ENCODE measurements at regions not wholly inside any gene's neighbourhood (a gene's known extent, or its start where the extent isn't known, plus 50 kb on each side); places are given as distances from the start of the nearest gene placed in this dataset.

DNA sequence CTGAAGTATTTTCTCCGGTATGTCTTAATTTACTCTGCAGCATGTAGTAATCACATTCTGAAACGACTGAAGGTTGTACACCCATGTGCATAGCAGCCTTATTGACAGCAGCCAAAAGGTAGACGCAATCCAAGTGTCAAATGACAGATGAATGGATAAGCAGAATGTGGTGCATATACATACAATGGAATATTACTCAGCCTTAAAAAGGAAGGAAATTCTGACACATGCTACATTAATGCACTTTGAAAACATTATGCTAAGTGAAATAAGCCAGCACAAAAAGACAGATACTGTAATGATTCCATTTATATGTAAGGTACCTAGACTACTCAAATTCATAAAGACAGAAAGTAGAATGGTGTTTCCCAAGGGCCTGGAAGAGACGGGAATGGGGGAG, 88.0 kb upstream of the EFEMP1 start:
- 91% methylated on average over 4 of the region's 4 CpGs for WGBS
- no peaks in the 10 kb centered on the region for H3K9me3 ChIP-seq

DNA sequence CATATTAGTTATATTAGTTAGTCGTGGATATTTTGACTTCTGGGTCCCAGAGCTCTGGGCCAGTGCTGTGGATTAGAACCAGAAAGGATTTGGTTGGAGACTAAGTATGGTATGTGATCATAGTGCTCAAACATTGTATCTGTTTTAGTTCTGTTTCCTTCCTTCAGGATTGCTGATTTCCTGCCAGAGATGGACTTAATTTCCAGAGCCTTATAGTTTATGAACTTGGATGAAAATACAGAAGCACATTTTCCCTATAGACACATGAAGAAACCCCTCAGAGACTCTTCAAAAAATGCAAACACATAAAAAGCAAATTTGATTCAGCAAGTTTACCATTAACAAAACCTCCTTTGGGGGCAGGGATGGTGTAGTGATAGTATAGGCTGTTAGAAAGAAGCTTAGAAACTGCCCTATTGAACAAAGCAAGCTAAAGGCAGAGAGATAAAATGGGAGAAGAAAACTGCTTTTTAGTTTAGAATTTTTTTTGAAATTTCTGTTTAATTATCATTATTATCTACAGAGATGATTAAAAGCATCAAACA, 88.7 kb upstream of the EFEMP1 start:
- intact Hi-C loops (cut with DNase I): loop anchor here (5.0 kb wide), 1 partner anchor 295 kb away; no protein-coding TSS in a partner anchor
- 34% methylated on average over 1 of the region's 1 CpG for WGBS
- no peak for DNase-seq (ENCODE audit: extremely low spot score)
- Histone ChIP-seq H3K27me3 (no peaks in the 10 kb centered on the region), H3K36me3 (no peaks in the 10 kb centered on the region), H3K27ac (replicated peaks in 1 of 4) (no peak overlapping the region), H3K9me3 (no peaks in the 10 kb centered on the region), H3K4me1 (peaks cover 0 to 16% (median 3%) of the 10 kb centered on the region in 4 donors), H3K4me3 (no peak overlapping the region)
- TF ChIP-seq EP300 (IDR thresholded peaks at IDR 0.05) (no peak), POLR2AphosphoS5 (IDR thresholded peaks at IDR 0.05) (no peak), POLR2A (IDR thresholded peaks at IDR 0.05; ENCODE audit: low read depth) (no peak)
- TF ChIP-seq, protein P1, sequence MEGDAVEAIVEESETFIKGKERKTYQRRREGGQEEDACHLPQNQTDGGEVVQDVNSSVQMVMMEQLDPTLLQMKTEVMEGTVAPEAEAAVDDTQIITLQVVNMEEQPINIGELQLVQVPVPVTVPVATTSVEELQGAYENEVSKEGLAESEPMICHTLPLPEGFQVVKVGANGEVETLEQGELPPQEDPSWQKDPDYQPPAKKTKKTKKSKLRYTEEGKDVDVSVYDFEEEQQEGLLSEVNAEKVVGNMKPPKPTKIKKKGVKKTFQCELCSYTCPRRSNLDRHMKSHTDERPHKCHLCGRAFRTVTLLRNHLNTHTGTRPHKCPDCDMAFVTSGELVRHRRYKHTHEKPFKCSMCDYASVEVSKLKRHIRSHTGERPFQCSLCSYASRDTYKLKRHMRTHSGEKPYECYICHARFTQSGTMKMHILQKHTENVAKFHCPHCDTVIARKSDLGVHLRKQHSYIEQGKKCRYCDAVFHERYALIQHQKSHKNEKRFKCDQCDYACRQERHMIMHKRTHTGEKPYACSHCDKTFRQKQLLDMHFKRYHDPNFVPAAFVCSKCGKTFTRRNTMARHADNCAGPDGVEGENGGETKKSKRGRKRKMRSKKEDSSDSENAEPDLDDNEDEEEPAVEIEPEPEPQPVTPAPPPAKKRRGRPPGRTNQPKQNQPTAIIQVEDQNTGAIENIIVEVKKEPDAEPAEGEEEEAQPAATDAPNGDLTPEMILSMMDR (IDR thresholded peaks at IDR 0.05): no peak

More for the DNA sequence above, 88.0 kb upstream of the EFEMP1 start:
- no peaks in the 10 kb centered on the region for H3K36me3 ChIP-seq
- intact Hi-C loops (cut with DNase I): loop anchor here (5.0 kb wide), 1 partner anchor 294 kb away; no protein-coding TSS in a partner anchor
- H3K4me1 ChIP-seq: peaks cover 0 to 16% (median 3%) of the 10 kb centered on the region in 4 donors
- H3K27me3 ChIP-seq: no peaks in the 10 kb centered on the region
- no peak for DNase-seq (ENCODE audit: extremely low spot score)
- no peak for TF ChIP-seq POLR2A (IDR thresholded peaks at IDR 0.05; ENCODE audit: low read depth)
- no peak for TF ChIP-seq EP300 (IDR thresholded peaks at IDR 0.05)
- TF ChIP-seq, protein P1 (IDR thresholded peaks at IDR 0.05): no peak
- TF ChIP-seq POLR2AphosphoS5 (IDR thresholded peaks at IDR 0.05): no peak
- H3K4me3 ChIP-seq: no peak overlapping the region
- H3K27ac ChIP-seq (replicated peaks in 1 of 4): no peak overlapping the region

DNA sequence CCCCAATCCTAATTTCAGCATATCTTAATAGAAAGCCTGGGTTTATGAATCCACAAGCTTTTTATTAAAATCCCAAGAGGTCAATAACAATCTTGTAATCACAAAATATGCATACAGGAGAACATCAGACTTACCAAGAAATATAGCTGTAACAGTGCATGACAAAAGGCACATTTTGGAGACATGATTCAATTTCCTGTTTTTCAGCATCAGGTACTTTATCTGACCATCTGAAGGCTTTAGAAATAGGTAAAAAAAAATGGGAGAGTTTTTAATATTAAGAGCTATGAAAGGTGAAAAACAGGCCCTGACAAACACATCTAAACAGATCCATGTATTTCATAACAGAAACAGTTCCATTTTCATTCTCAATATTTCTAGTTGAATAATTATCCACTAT, 89.9 kb upstream of the EFEMP1 start:
- Histone ChIP-seq H3K9me3 (no peaks in the 10 kb centered on the region), H3K36me3 (no peaks in the 10 kb centered on the region), H3K27ac (replicated peaks in 1 of 4) (no peak overlapping the region), H3K4me3 (no peak overlapping the region), H3K4me1 (peaks cover 0 to 16% (median 3%) of the 10 kb centered on the region in 4 donors), H3K27me3 (no peaks in the 10 kb centered on the region)
- DNase-seq (ENCODE audit: extremely low spot score): no peak
- intact Hi-C loops (cut with DNase I): loop anchor here (5.0 kb wide), 1 partner anchor 296 kb away; no protein-coding TSS in a partner anchor
- TF ChIP-seq, protein P1 (IDR thresholded peaks at IDR 0.05): no peak
- TF ChIP-seq POLR2AphosphoS5 (IDR thresholded peaks at IDR 0.05) (no peak), EP300 (IDR thresholded peaks at IDR 0.05) (no peak), POLR2A (IDR thresholded peaks at IDR 0.05; ENCODE audit: low read depth) (no peak)

DNA sequence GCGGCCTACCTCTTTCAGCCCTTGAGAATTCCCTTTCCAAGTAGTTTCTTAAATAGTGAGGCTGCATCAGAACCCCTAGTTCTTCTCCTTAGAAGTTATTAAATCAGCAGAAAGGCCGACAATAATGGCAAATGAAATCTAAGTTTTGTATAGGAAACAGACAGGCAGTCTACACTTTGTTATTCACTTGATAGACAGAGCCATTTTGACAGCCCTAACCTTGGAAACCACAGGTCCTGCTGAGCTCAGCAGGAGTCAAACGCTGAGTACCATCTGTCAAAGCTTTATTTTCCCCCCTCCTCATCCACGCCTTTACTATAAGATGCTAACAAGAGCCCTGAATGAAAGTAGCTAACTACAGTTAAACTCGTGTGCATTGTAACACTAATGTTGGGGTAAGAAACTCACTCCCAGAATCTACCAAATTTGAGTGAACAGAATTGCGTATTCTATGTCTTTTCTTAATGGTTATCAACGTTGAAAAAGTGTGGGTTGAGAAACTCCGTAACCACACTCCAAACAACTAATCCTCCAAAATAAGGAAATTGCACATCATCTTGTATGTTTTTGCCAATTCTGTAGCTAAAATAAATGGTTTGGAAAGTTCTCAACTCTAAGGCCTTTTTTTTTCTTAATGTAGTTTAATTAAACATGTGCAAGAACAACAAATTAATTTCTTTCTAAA, 90.6 kb upstream of the EFEMP1 start:
- no peaks in the 10 kb centered on the region for H3K27me3 ChIP-seq
- H3K36me3 ChIP-seq: no peaks in the 10 kb centered on the region
- H3K27ac ChIP-seq (replicated peaks in 1 of 4): no peak overlapping the region
- peaks cover 0 to 9% (median under 1%) of the 10 kb centered on the region in 4 donors for H3K4me1 ChIP-seq
- no peak overlapping the region for H3K4me3 ChIP-seq
- no peak for DNase-seq (ENCODE audit: extremely low spot score)
- intact Hi-C loops (cut with DNase I): loop anchor here (5.0 kb wide), 1 partner anchor 297 kb away; no protein-coding TSS in a partner anchor
- no peaks in the 10 kb centered on the region for H3K9me3 ChIP-seq
- TF ChIP-seq, protein P1 (IDR thresholded peaks at IDR 0.05): no peak
- no peak for TF ChIP-seq POLR2AphosphoS5 (IDR thresholded peaks at IDR 0.05)
- TF ChIP-seq POLR2A (IDR thresholded peaks at IDR 0.05; ENCODE audit: low read depth): no peak
- TF ChIP-seq EP300 (IDR thresholded peaks at IDR 0.05): no peak
- 78% methylated on average over 8 of the region's 8 CpGs for WGBS
